B cell (primary cell): ENCODE measurements at regions not wholly inside any gene's neighbourhood (a gene's known extent, or its start where the extent isn't known, plus 50 kb on each side); places are given as distances from the start of the nearest gene placed in this dataset.

Experiments
- ATAC-seq: fragments of 200-7000 bp; cut with Tn5 transposase; one replicate; pipeline ENCODE4 v1.10.0; 2021; ENCODE audit warnings: low read depth, mild to moderate bottlenecking, moderate number of reproducible peaks, moderate library complexity
- CTCF ChIA-PET: fragments of 350-600 bp; sonication (Branson Sonifier 250); formaldehyde crosslinking; loops from one replicate; lab custom pipeline; 2021; ENCODE audit warnings: antibody characterized with exemption, inconsistent platforms; lab: Charles Lee
- POLR2A ChIA-PET: fragments of 350-600 bp; sonication (Branson Sonifier 250); formaldehyde crosslinking; loops from one replicate; lab custom pipeline; 2021; ENCODE audit warnings: antibody characterized with exemption; lab: Charles Lee
- DNase-seq: peaks from one replicate; pipeline ENCODE4 v3.0.0; 2013
- H2AFZ ChIP-seq: 2 replicates; pipeline ENCODE4 v1.6.1; 2012; ENCODE audit warnings: mild to moderate bottlenecking, low read depth, low read length; ENCODE audit not compliant: insufficient read depth, poor library complexity, severe bottlenecking
- H3K27ac ChIP-seq, 2 donors: 1 replicate in 1 of 2; 2 replicates in 1 of 2; pipeline ENCODE4 v1.5.1; 2012 to 2013; ENCODE audit warnings: low read length in 2 of 2, mild to moderate bottlenecking in 2 of 2, moderate library complexity in 1 of 2
- H3K27me3 ChIP-seq, 4 experiments: fragments of 200-600 bp in 1 of 4; sonication (generic) in 1 of 4; replicated peaks in 1 of 4; 1 replicate in 2 of 4; 2 replicates in 2 of 4; pipeline versions ENCODE4 v1.6.1 to v1.7.0; 2013 to 2016; ENCODE audit warnings: low read length in 3 of 4, mild to moderate bottlenecking in 2 of 4, mixed read lengths in 1 of 4, moderate library complexity in 1 of 4; ENCODE audit not compliant: insufficient read depth in 4 of 4, control insufficient read depth in 3 of 4; ENCODE audit errors: control extremely low read depth in 1 of 4
- H3K36me3 ChIP-seq, 2 experiments: replicated peaks in 1 of 2; 1 replicate in 1 of 2; 2 replicates in 1 of 2; pipeline versions ENCODE4 v1.6.1 to v1.7.1; 2013; ENCODE audit warnings: low read length in 1 of 2; ENCODE audit not compliant: insufficient read depth in 2 of 2, control insufficient read depth in 1 of 2; ENCODE audit errors: control extremely low read depth in 1 of 2, extremely low read depth in 1 of 2
- H3K4me1 ChIP-seq, 2 donors: fragments of 200-600 bp in 1 of 2; sonication (generic) in 1 of 2; 1 replicate in 1 of 2; 2 replicates in 1 of 2; pipeline versions ENCODE4 v1.5.1 to v1.6.1; 2013 to 2017; ENCODE audit warnings: low read length in 2 of 2; ENCODE audit not compliant: control insufficient read depth in 2 of 2, insufficient read depth in 2 of 2
- H3K4me2 ChIP-seq: replicated peaks from 2 replicates; pipeline ENCODE3; 2012; ENCODE audit warnings: mild to moderate bottlenecking, low read depth, low read length; ENCODE audit not compliant: poor library complexity, severe bottlenecking
- H3K4me3 ChIP-seq, 5 experiments: fragments of 200-600 bp in 1 of 5; sonication (generic) in 1 of 5; 1 replicate in 3 of 5; 2 replicates in 2 of 5; pipeline versions ENCODE4 v1.5.1 to v1.7.0; 2011 to 2016; ENCODE audit warnings: low read length in 4 of 5, mild to moderate bottlenecking in 4 of 5, low read depth in 2 of 5, control low read depth in 1 of 5, moderate library complexity in 1 of 5; ENCODE audit not compliant: insufficient read depth in 1 of 5; ENCODE audit errors: control extremely low read depth in 1 of 5, extremely low read depth in 1 of 5
- H3K79me2 ChIP-seq: fragments of 200-600 bp; sonication (generic); one replicate; pipeline ENCODE4 v1.6.0; 2016; ENCODE audit warnings: low read length; ENCODE audit not compliant: control insufficient read depth, insufficient read depth
- H3K9ac ChIP-seq: fragments of 200-600 bp; sonication (generic); 2 replicates; pipeline ENCODE4 v1.6.1; 2017; ENCODE audit warnings: mild to moderate bottlenecking, low read length, moderate library complexity
- H3K9me3 ChIP-seq, 3 donors: one replicate each; pipeline versions ENCODE4 v1.6.1 to v1.7.1; 2013; ENCODE audit warnings: low read length in 2 of 3; ENCODE audit not compliant: control insufficient read depth in 2 of 3, insufficient read depth in 1 of 3; ENCODE audit errors: control extremely low read depth in 1 of 3
- H4K20me1 ChIP-seq: 2 replicates; pipeline ENCODE4 v1.6.0; 2012; ENCODE audit warnings: mild to moderate bottlenecking, low read length; ENCODE audit not compliant: insufficient read depth, control insufficient read depth, poor library complexity, severe bottlenecking
- H3K27ac Mint-ChIP-seq: one replicate; pipeline ENCODE4 v1.8.0; 2021; ENCODE audit warnings: mixed read lengths
- H3K27me3 Mint-ChIP-seq: one replicate; pipeline ENCODE4 v1.8.0; 2021; ENCODE audit warnings: mixed read lengths
- H3K4me1 Mint-ChIP-seq: one replicate; pipeline ENCODE4 v1.8.0; 2021; ENCODE audit warnings: mixed read lengths
- H3K4me3 Mint-ChIP-seq: one replicate; pipeline ENCODE4 v1.8.0; 2021; ENCODE audit warnings: mixed read lengths
- H3K9me3 Mint-ChIP-seq: one replicate; pipeline ENCODE4 v1.8.0; 2022; ENCODE audit warnings: mixed read lengths; ENCODE audit not compliant: insufficient read depth
- CTCF ChIP-seq: fragments of 200-600 bp; IDR thresholded peaks from one replicate; pipeline ENCODE4 v1.8.0; 2022; ENCODE audit warnings: antibody characterized with exemption, mild to moderate bottlenecking
- EZH2 ChIP-seq: IDR thresholded peaks from 2 replicates; pipeline ENCODE4 v1.6.1; 2012; ENCODE audit warnings: borderline replicate concordance, low read depth, mild to moderate bottlenecking, moderate library complexity, low read length; ENCODE audit not compliant: insufficient read depth, poor library complexity, severe bottlenecking
- WGBS: methylation state at CpG from one replicate; pipeline ENCODE4 v1.1.5; 2013; ENCODE audit warnings: missing lambda C conversion rate; ENCODE audit not compliant: insufficient coverage; 5-methylcytosine and 5-hydroxymethylcytosine counted together
- intact Hi-C: fragments of 100-400 bp; cut with micrococcal nuclease; formaldehyde crosslinking; loops from one replicate; pipeline ENCODE4 v1.10.0; 2022

GRCh38 chr13:48857576-48857975 is 118.1 kb upstream of the FNDC3A start:
- Histone ChIP-seq H3K36me3 (no peaks in the 10 kb centered on the region), H2AFZ (no peak overlapping the region), H4K20me1 (no peaks in the 10 kb centered on the region), H3K27me3 (peaks cover 0 to 5% (median 0%) of the 10 kb centered on the region in 4 experiments), H3K9me3 (no peaks in the 10 kb centered on the region), H3K27ac (no peak overlapping the region), H3K4me3 (no peak overlapping the region), H3K9ac (no peak overlapping the region), H3K4me1 (peaks cover 0 to 5% of the 10 kb centered on the region in 2 donors), H3K79me2 (no peaks in the 10 kb centered on the region), H3K4me2 (no peak overlapping the region)
- Mint-ChIP-seq H3K27me3 (peaks cover 7% of the 10 kb centered on the region), H3K4me1 (peaks cover 10% of the 10 kb centered on the region), H3K9me3 (no peaks in the 10 kb centered on the region), H3K27ac (no peak overlapping the region), H3K4me3 (no peak overlapping the region)
- DNase-seq (no peak), ATAC-seq (no peak)
- CTCF ChIA-PET: no interaction called here
- intact Hi-C loops: no loop called here
- whole genome bisulfite sequencing: 100% methylated on average over 1 of the region's 4 CpGs
- TF ChIP-seq EZH2 (no peak), CTCF (no peak)
- POLR2A ChIA-PET: no interaction called here

- H3K4me2 ChIP-seq: no peak overlapping the region
- no peak for DNase-seq
- no peaks in the 10 kb centered on the region for H3K9me3 ChIP-seq
- Mint-ChIP-seq H3K4me1 (peaks cover 10% of the 10 kb centered on the region), H3K4me3 (no peak overlapping the region), H3K27me3 (peaks cover 7% of the 10 kb centered on the region), H3K9me3 (no peaks in the 10 kb centered on the region), H3K27ac (no peak overlapping the region)
- TF ChIP-seq EZH2 (no peak), CTCF (no peak)
- POLR2A ChIA-PET: no interaction called here
- no peaks in the 10 kb centered on the region for H4K20me1 ChIP-seq
- CTCF ChIA-PET: no interaction called here
- H3K4me1 ChIP-seq: peaks cover 0 to 5% of the 10 kb centered on the region in 2 donors
- H3K4me3 ChIP-seq: no peak overlapping the region
- peaks cover 0 to 5% (median under 1%) of the 10 kb centered on the region in 4 experiments for H3K27me3 ChIP-seq
- intact Hi-C loops: no loop called here
- no peaks in the 10 kb centered on the region for H3K36me3 ChIP-seq
- no peak overlapping the region for H3K9ac ChIP-seq
- no peaks in the 10 kb centered on the region for H3K79me2 ChIP-seq
- H3K27ac ChIP-seq: no peak overlapping the region
- no peak for ATAC-seq
- H2AFZ ChIP-seq: no peak overlapping the region
- 0% methylated on average over 1 of the region's 3 CpGs for WGBS
Observed at GRCh38 chr13:48858122-48858902, 117.4 kb upstream of the FNDC3A start.
